WTC11 (cell line): ENCODE measurements at regions not wholly inside any gene's neighbourhood (a gene's known extent, or its start where the extent isn't known, plus 50 kb on each side); places are given as distances from the start of the nearest gene placed in this dataset.
A peak's percentile ranks its signal among the peaks of the same experiment; 100 is the strongest.

Experiments used
- ATAC-seq: fragments of 200-7000 bp; cut with Tn5 transposase; 2 replicates; pipeline ENCODE4 v1.10.0; 2021; ENCODE audit warnings: mild to moderate bottlenecking, moderate library complexity
- CTCF ChIA-PET: fragments of 300-600 bp; sonication (Branson Sonifier 250); formaldehyde crosslinking; loops from one replicate; lab custom pipeline; 2021; ENCODE audit warnings: antibody characterized with exemption; lab: Charles Lee
- POLR2A ChIA-PET: fragments of 350-600 bp; sonication (Branson Sonifier 250); formaldehyde crosslinking; loops from one replicate; lab custom pipeline; 2021; ENCODE audit warnings: antibody characterized with exemption; lab: Charles Lee
- DNase-seq: peaks from one replicate; pipeline ENCODE4 v3.0.0; 2021; ENCODE audit warnings: low spot score
- H3K27ac Mint-ChIP-seq: 2 replicates; pipeline ENCODE4 v1.8.0; 2021; ENCODE audit warnings: mixed read lengths
- H3K27me3 Mint-ChIP-seq: 2 replicates; pipeline ENCODE4 v1.8.0; 2021; ENCODE audit warnings: low read depth, mild to moderate bottlenecking, moderate library complexity, mixed read lengths
- H3K36me3 Mint-ChIP-seq: 2 replicates; pipeline ENCODE4 v1.8.0; 2021; ENCODE audit warnings: mixed read lengths
- H3K4me1 Mint-ChIP-seq: 2 replicates; pipeline ENCODE4 v1.8.0; 2022; ENCODE audit warnings: mixed read lengths
- H3K4me3 Mint-ChIP-seq: 2 replicates; pipeline ENCODE4 v1.8.0; 2021; ENCODE audit warnings: mild to moderate bottlenecking, moderate library complexity, mixed read lengths
- H3K9me3 Mint-ChIP-seq: 2 replicates; pipeline ENCODE4 v1.8.0; 2021; ENCODE audit warnings: mixed read lengths
- ELF4 ChIP-seq: sonication (generic); formaldehyde crosslinking; IDR thresholded peaks from 2 replicates; pipeline ENCODE4 v1.8.1; 2022; ENCODE audit warnings: low read depth, mild to moderate bottlenecking, moderate library complexity, missing genetic modification reagents
- EMX1 ChIP-seq: fragments of 250-450 bp; sonication (Bioruptor Pico); IDR thresholded peaks from 2 replicates; pipeline ENCODE4 v1.8.0; 2021; ENCODE audit warnings: mild to moderate bottlenecking
- ESRRA ChIP-seq: sonication (generic); formaldehyde crosslinking; IDR thresholded peaks from 2 replicates; pipeline ENCODE4 v1.8.1; 2022; ENCODE audit warnings: mild to moderate bottlenecking, missing genetic modification reagents, borderline replicate concordance
- GRHL2 ChIP-seq: fragments of 250-450 bp; sonication (Bioruptor Pico); IDR thresholded peaks from 2 replicates; pipeline ENCODE4 v1.8.0; 2022; ENCODE audit warnings: mild to moderate bottlenecking, moderate library complexity; ENCODE audit not compliant: insufficient replicate concordance, severe bottlenecking
- GTF2I ChIP-seq: fragments of 250-450 bp; sonication (Bioruptor Pico); conservative IDR thresholded peaks from 2 replicates; pipeline ENCODE4 v1.4.0; 2021; ENCODE audit warnings: mild to moderate bottlenecking
- JUN ChIP-seq: sonication (generic); formaldehyde crosslinking; IDR thresholded peaks from 2 replicates; pipeline ENCODE4 v1.8.0; 2023; ENCODE audit warnings: mild to moderate bottlenecking, missing genetic modification reagents
- NFATC4 ChIP-seq: fragments of 250-450 bp; sonication (Bioruptor Pico); IDR thresholded peaks from 2 replicates; pipeline ENCODE4 v1.9.0; 2021; ENCODE audit warnings: mild to moderate bottlenecking
- NFYB ChIP-seq: sonication (generic); formaldehyde crosslinking; conservative IDR thresholded peaks from 2 replicates; pipeline ENCODE4 v1.8.0; 2022; ENCODE audit warnings: low read depth, missing genetic modification reagents
- OVOL2 ChIP-seq: fragments of 250-450 bp; sonication (Bioruptor Pico); IDR thresholded peaks from 2 replicates; pipeline ENCODE4 v1.9.0; 2021; ENCODE audit warnings: mild to moderate bottlenecking, borderline replicate concordance
- RELA ChIP-seq: sonication (generic); formaldehyde crosslinking; IDR thresholded peaks from 2 replicates; pipeline ENCODE4 v1.8.1; 2022; ENCODE audit warnings: missing genetic modification reagents, mild to moderate bottlenecking, borderline replicate concordance
- RORB ChIP-seq: fragments of 250-450 bp; sonication (Bioruptor Pico); IDR thresholded peaks from 2 replicates; pipeline ENCODE4 v1.9.0; 2021; ENCODE audit warnings: mild to moderate bottlenecking
- SMAD3 ChIP-seq: sonication (generic); formaldehyde crosslinking; IDR thresholded peaks from 2 replicates; pipeline ENCODE4 v1.8.0; 2022; ENCODE audit warnings: missing genetic modification reagents, mild to moderate bottlenecking, borderline replicate concordance
- SMAD4 ChIP-seq: sonication (generic); formaldehyde crosslinking; IDR thresholded peaks from 2 replicates; pipeline ENCODE4 v1.8.0; 2022; ENCODE audit warnings: mild to moderate bottlenecking, missing genetic modification reagents
- SOX15 ChIP-seq: fragments of 250-450 bp; sonication (Bioruptor Pico); IDR thresholded peaks from 2 replicates; pipeline ENCODE4 v1.9.0; 2021; ENCODE audit warnings: mild to moderate bottlenecking
- SP1 ChIP-seq: sonication (generic); formaldehyde crosslinking; conservative IDR thresholded peaks from 2 replicates; pipeline ENCODE4 v1.8.1; 2022; ENCODE audit warnings: missing genetic modification reagents
- ZBTB21 ChIP-seq: sonication (generic); formaldehyde crosslinking; IDR thresholded peaks from 2 replicates; pipeline ENCODE4 v1.8.1; 2023; ENCODE audit warnings: mild to moderate bottlenecking, missing genetic modification reagents, borderline replicate concordance
- TF ChIP-seq, protein P1 (sequence below): sonication (generic); formaldehyde crosslinking; IDR thresholded peaks from 2 replicates; pipeline ENCODE4 v1.8.0; 2022; ENCODE audit warnings: mild to moderate bottlenecking, missing genetic modification reagents
- TF ChIP-seq, protein P2 (sequence below): sonication (generic); formaldehyde crosslinking; IDR thresholded peaks from 2 replicates; pipeline ENCODE4 v1.8.0; 2023; ENCODE audit warnings: missing genetic modification reagents, mild to moderate bottlenecking, borderline replicate concordance
- TF ChIP-seq, protein P3 (sequence below): sonication (generic); formaldehyde crosslinking; IDR thresholded peaks from 2 replicates; pipeline ENCODE4 v1.8.1; 2023; ENCODE audit warnings: mild to moderate bottlenecking, missing genetic modification reagents
- TF ChIP-seq, protein P4 (sequence below): sonication (generic); formaldehyde crosslinking; IDR thresholded peaks from 2 replicates; pipeline ENCODE4 v1.8.0; 2022; ENCODE audit warnings: mild to moderate bottlenecking, missing genetic modification reagents
- TF ChIP-seq, protein P5 (sequence below): sonication (generic); formaldehyde crosslinking; IDR thresholded peaks from 2 replicates; pipeline ENCODE4 v1.8.1; 2022; ENCODE audit warnings: missing genetic modification reagents, borderline replicate concordance
- TF ChIP-seq, protein P6 (sequence below): sonication (generic); formaldehyde crosslinking; IDR thresholded peaks from 2 replicates; pipeline ENCODE4 v1.8.1; 2023; ENCODE audit warnings: mild to moderate bottlenecking, missing genetic modification reagents, moderate library complexity

DNA sequence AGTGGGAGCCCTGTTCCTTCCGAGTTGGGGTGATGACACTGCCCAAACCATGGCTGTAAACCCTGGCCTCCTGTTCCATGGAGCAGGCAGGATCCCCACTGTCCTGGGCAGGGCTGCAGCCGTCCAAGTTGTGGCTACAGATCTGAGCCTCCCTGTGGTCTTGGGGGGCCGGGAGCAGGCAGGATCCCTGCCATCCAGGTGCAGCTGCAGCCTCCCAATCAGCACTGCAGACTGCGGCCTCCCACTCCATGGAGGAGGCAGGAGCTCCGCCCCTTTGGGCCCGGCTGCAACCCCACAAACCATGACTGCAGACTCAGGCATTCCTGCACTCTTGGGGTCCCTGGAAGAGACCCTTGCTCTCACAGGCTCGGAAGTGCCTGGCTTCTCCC, 872.1 kb upstream of the GJE1 start:
- no peak overlapping the region for H3K4me3 Mint-ChIP-seq
- H3K36me3 Mint-ChIP-seq: no peaks in the 10 kb centered on the region
- ChIA-PET CTCF (no interaction called here), POLR2A (no interaction called here)
- TF ChIP-seq, protein P1, sequence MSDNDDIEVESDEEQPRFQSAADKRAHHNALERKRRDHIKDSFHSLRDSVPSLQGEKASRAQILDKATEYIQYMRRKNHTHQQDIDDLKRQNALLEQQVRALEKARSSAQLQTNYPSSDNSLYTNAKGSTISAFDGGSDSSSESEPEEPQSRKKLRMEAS (CRISPR knock-in tag): no peak
- no peak for TF ChIP-seq JUN (CRISPR knock-in tag)
- TF ChIP-seq GTF2I: no peak
- TF ChIP-seq SOX15 (CRISPR knock-in tag): no peak
- no peak for TF ChIP-seq ZBTB21
- TF ChIP-seq RORB (CRISPR knock-in tag): no peak
- no peak for TF ChIP-seq NFATC4 (CRISPR knock-in tag)
- TF ChIP-seq ELF4 (CRISPR knock-in tag): no peak
- TF ChIP-seq, protein P2, sequence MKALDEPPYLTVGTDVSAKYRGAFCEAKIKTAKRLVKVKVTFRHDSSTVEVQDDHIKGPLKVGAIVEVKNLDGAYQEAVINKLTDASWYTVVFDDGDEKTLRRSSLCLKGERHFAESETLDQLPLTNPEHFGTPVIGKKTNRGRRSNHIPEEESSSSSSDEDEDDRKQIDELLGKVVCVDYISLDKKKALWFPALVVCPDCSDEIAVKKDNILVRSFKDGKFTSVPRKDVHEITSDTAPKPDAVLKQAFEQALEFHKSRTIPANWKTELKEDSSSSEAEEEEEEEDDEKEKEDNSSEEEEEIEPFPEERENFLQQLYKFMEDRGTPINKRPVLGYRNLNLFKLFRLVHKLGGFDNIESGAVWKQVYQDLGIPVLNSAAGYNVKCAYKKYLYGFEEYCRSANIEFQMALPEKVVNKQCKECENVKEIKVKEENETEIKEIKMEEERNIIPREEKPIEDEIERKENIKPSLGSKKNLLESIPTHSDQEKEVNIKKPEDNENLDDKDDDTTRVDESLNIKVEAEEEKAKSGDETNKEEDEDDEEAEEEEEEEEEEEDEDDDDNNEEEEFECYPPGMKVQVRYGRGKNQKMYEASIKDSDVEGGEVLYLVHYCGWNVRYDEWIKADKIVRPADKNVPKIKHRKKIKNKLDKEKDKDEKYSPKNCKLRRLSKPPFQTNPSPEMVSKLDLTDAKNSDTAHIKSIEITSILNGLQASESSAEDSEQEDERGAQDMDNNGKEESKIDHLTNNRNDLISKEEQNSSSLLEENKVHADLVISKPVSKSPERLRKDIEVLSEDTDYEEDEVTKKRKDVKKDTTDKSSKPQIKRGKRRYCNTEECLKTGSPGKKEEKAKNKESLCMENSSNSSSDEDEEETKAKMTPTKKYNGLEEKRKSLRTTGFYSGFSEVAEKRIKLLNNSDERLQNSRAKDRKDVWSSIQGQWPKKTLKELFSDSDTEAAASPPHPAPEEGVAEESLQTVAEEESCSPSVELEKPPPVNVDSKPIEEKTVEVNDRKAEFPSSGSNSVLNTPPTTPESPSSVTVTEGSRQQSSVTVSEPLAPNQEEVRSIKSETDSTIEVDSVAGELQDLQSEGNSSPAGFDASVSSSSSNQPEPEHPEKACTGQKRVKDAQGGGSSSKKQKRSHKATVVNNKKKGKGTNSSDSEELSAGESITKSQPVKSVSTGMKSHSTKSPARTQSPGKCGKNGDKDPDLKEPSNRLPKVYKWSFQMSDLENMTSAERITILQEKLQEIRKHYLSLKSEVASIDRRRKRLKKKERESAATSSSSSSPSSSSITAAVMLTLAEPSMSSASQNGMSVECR (CRISPR knock-in tag): no peak
- TF ChIP-seq, protein P3, sequence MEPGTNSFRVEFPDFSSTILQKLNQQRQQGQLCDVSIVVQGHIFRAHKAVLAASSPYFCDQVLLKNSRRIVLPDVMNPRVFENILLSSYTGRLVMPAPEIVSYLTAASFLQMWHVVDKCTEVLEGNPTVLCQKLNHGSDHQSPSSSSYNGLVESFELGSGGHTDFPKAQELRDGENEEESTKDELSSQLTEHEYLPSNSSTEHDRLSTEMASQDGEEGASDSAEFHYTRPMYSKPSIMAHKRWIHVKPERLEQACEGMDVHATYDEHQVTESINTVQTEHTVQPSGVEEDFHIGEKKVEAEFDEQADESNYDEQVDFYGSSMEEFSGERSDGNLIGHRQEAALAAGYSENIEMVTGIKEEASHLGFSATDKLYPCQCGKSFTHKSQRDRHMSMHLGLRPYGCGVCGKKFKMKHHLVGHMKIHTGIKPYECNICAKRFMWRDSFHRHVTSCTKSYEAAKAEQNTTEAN (CRISPR knock-in tag): no peak
- no peak for TF ChIP-seq SP1 (CRISPR knock-in tag)
- TF ChIP-seq EMX1 (CRISPR knock-in tag): no peak
- no peak overlapping the region for H3K27ac Mint-ChIP-seq
- no peak for DNase-seq
- peaks cover 4% of the 10 kb centered on the region; the same call in 1 of the 2 replicates for H3K9me3 Mint-ChIP-seq
- H3K4me1 Mint-ChIP-seq: peaks cover 19% of the 10 kb centered on the region
- peak; percentile 55 for ATAC-seq
- H3K27me3 Mint-ChIP-seq: no peaks in the 10 kb centered on the region

DNA sequence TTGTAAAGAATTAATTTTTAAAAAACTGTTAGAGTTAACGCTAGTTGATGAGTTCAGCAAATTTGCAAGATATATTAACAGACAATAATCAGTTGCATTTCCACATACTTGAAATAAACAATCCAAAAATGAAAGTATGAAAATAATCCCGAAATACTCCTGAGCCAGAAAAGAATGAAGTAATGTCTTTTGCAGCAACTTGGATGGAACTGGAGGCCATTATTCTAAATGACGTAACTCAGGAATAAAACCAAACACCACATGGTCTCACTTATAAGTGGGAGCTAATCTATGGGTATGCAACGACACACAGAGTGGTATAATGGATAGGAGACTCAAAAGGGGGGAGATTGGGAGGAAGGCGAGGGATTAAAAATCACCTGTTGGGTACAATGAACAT, 872.9 kb upstream of the GJE1 start:
- ChIA-PET CTCF (no interaction called here), POLR2A (no interaction called here)
- no peak overlapping the region for H3K27ac Mint-ChIP-seq
- no peak for DNase-seq
- no peaks in the 10 kb centered on the region for H3K36me3 Mint-ChIP-seq
- no peak overlapping the region for H3K4me3 Mint-ChIP-seq
- peaks cover 4% of the 10 kb centered on the region; the same call in 1 of the 2 replicates for H3K9me3 Mint-ChIP-seq
- no peak for ATAC-seq
- H3K27me3 Mint-ChIP-seq: no peaks in the 10 kb centered on the region
- peaks cover 13% of the 10 kb centered on the region for H3K4me1 Mint-ChIP-seq
- TF ChIP-seq, protein P4, sequence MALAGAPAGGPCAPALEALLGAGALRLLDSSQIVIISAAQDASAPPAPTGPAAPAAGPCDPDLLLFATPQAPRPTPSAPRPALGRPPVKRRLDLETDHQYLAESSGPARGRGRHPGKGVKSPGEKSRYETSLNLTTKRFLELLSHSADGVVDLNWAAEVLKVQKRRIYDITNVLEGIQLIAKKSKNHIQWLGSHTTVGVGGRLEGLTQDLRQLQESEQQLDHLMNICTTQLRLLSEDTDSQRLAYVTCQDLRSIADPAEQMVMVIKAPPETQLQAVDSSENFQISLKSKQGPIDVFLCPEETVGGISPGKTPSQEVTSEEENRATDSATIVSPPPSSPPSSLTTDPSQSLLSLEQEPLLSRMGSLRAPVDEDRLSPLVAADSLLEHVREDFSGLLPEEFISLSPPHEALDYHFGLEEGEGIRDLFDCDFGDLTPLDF (CRISPR knock-in tag): no peak
- TF ChIP-seq, protein P5, sequence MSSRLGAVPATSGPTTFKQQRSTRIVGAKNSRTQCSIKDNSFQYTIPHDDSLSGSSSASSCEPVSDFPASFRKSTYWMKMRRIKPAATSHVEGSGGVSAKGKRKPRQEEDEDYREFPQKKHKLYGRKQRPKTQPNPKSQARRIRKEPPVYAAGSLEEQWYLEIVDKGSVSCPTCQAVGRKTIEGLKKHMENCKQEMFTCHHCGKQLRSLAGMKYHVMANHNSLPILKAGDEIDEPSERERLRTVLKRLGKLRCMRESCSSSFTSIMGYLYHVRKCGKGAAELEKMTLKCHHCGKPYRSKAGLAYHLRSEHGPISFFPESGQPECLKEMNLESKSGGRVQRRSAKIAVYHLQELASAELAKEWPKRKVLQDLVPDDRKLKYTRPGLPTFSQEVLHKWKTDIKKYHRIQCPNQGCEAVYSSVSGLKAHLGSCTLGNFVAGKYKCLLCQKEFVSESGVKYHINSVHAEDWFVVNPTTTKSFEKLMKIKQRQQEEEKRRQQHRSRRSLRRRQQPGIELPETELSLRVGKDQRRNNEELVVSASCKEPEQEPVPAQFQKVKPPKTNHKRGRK (CRISPR knock-in tag): no peak
- TF ChIP-seq OVOL2 (CRISPR knock-in tag): no peak
- TF ChIP-seq NFYB (CRISPR knock-in tag): no peak
- no peak for TF ChIP-seq SMAD4 (CRISPR knock-in tag)
- no peak for TF ChIP-seq GRHL2 (CRISPR knock-in tag)
- TF ChIP-seq, protein P6, sequence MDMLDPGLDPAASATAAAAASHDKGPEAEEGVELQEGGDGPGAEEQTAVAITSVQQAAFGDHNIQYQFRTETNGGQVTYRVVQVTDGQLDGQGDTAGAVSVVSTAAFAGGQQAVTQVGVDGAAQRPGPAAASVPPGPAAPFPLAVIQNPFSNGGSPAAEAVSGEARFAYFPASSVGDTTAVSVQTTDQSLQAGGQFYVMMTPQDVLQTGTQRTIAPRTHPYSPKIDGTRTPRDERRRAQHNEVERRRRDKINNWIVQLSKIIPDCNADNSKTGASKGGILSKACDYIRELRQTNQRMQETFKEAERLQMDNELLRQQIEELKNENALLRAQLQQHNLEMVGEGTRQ: no peak
- TF ChIP-seq RELA (CRISPR knock-in tag): no peak
- TF ChIP-seq SMAD3 (CRISPR knock-in tag): no peak
- no peak for TF ChIP-seq ESRRA (CRISPR knock-in tag)
